ENCODE measurements at regions not wholly inside any gene's neighbourhood (a gene's known extent, or its start where the extent isn't known, plus 50 kb on each side); places are given as distances from the start of the nearest gene placed in this dataset.

DNA sequence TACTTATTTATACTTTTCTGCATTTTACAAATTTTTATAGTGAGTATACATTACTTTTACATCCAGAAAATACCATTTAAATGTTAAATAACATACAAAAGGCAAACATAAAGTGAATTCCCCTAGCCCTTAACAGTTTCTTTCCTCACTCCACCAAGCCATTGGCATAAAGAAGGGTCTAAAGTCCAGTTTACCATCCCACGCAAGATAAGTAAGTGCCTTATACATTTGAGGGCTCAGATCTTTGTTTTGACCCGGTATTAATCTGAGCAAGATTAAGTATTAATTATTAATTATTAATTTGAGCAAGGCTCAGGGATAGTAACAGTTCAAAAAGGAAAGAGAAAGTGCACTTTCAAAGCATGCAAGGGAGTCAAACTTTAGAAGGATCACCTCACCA lies 182.9 kb downstream of the DICER1 start (continued):
- no peak for TF ChIP-seq ATF2 (CRISPR knock-in tag; IDR thresholded peaks at IDR 0.05; ENCODE audit: borderline replicate concordance, low read depth)
- TF ChIP-seq FOXK1 (CRISPR knock-in tag; IDR thresholded peaks at IDR 0.05) = no peak
- TF ChIP-seq SOX15 (CRISPR knock-in tag; IDR thresholded peaks at IDR 0.05) = no peak
- no peak for TF ChIP-seq GTF2I (CRISPR knock-in tag; conservative IDR thresholded peaks at IDR 0.05)
- TF ChIP-seq, protein P1, sequence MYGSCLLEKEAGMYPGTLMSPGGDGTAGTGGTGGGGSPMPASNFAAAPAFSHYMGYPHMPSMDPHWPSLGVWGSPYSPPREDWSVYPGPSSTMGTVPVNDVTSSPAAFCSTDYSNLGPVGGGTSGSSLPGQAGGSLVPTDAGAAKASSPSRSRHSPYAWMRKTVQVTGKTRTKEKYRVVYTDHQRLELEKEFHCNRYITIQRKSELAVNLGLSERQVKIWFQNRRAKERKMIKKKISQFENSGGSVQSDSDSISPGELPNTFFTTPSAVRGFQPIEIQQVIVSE (CRISPR knock-in tag; IDR thresholded peaks at IDR 0.05; ENCODE audit: borderline replicate concordance) = no peak
- TF ChIP-seq, protein P2, sequence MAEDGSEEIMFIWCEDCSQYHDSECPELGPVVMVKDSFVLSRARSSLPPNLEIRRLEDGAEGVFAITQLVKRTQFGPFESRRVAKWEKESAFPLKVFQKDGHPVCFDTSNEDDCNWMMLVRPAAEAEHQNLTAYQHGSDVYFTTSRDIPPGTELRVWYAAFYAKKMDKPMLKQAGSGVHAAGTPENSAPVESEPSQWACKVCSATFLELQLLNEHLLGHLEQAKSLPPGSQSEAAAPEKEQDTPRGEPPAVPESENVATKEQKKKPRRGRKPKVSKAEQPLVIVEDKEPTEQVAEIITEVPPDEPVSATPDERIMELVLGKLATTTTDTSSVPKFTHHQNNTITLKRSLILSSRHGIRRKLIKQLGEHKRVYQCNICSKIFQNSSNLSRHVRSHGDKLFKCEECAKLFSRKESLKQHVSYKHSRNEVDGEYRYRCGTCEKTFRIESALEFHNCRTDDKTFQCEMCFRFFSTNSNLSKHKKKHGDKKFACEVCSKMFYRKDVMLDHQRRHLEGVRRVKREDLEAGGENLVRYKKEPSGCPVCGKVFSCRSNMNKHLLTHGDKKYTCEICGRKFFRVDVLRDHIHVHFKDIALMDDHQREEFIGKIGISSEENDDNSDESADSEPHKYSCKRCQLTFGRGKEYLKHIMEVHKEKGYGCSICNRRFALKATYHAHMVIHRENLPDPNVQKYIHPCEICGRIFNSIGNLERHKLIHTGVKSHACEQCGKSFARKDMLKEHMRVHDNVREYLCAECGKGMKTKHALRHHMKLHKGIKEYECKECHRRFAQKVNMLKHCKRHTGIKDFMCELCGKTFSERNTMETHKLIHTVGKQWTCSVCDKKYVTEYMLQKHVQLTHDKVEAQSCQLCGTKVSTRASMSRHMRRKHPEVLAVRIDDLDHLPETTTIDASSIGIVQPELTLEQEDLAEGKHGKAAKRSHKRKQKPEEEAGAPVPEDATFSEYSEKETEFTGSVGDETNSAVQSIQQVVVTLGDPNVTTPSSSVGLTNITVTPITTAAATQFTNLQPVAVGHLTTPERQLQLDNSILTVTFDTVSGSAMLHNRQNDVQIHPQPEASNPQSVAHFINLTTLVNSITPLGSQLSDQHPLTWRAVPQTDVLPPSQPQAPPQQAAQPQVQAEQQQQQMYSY (CRISPR knock-in tag; IDR thresholded peaks at IDR 0.05) = no peak
- TF ChIP-seq OVOL2 (CRISPR knock-in tag; IDR thresholded peaks at IDR 0.05; ENCODE audit: borderline replicate concordance) = no peak
- no peak for TF ChIP-seq EMX1 (CRISPR knock-in tag; IDR thresholded peaks at IDR 0.05)
- TF ChIP-seq, protein P3, sequence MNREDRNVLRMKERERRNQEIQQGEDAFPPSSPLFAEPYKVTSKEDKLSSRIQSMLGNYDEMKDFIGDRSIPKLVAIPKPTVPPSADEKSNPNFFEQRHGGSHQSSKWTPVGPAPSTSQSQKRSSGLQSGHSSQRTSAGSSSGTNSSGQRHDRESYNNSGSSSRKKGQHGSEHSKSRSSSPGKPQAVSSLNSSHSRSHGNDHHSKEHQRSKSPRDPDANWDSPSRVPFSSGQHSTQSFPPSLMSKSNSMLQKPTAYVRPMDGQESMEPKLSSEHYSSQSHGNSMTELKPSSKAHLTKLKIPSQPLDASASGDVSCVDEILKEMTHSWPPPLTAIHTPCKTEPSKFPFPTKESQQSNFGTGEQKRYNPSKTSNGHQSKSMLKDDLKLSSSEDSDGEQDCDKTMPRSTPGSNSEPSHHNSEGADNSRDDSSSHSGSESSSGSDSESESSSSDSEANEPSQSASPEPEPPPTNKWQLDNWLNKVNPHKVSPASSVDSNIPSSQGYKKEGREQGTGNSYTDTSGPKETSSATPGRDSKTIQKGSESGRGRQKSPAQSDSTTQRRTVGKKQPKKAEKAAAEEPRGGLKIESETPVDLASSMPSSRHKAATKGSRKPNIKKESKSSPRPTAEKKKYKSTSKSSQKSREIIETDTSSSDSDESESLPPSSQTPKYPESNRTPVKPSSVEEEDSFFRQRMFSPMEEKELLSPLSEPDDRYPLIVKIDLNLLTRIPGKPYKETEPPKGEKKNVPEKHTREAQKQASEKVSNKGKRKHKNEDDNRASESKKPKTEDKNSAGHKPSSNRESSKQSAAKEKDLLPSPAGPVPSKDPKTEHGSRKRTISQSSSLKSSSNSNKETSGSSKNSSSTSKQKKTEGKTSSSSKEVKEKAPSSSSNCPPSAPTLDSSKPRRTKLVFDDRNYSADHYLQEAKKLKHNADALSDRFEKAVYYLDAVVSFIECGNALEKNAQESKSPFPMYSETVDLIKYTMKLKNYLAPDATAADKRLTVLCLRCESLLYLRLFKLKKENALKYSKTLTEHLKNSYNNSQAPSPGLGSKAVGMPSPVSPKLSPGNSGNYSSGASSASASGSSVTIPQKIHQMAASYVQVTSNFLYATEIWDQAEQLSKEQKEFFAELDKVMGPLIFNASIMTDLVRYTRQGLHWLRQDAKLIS (CRISPR knock-in tag; IDR thresholded peaks at IDR 0.05; ENCODE audit: borderline replicate concordance) = no peak
- TF ChIP-seq ARID4B (CRISPR knock-in tag; IDR thresholded peaks at IDR 0.05; ENCODE audit: borderline replicate concordance) = no peak

DNA sequence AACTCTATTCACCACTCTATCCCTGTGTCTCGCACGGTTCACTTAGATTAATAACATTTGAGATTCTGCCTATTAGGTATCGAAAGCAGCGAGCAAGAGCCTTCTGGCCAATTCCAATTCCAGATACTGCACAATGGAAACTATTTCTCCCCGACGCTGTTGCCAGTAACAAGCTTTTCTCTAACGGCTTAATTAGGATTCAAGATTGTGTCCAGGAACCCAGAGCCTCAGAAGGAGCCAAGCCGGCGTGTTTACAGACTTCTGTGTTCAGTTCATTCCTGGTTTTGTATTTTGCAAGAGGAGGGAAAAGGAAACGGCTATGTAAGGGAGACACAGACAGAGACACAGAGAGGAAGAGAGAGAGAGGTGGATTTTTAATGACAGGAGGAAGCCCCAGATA lies 185.6 kb downstream of the DICER1 start:
- Mint-ChIP-seq H3K4me1 (no peaks in the 10 kb centered on the region), H3K9me3 (peaks cover 4% of the 10 kb centered on the region), H3K27me3 (ENCODE audit: low read depth) (no peaks in the 10 kb centered on the region), H3K27ac (no peak overlapping the region), H3K4me3 (no peak overlapping the region), H3K36me3 (no peaks in the 10 kb centered on the region)
- ChIA-PET CTCF (no interaction called here), POLR2A (no interaction called here)
- no peak for TF ChIP-seq MXD4 (CRISPR knock-in tag; IDR thresholded peaks at IDR 0.05; ENCODE audit: borderline replicate concordance)
- no peak for TF ChIP-seq GTF2I (CRISPR knock-in tag; conservative IDR thresholded peaks at IDR 0.05)
- no peak for TF ChIP-seq TP53 (CRISPR knock-in tag; IDR thresholded peaks at IDR 0.05)
- TF ChIP-seq, protein P4, sequence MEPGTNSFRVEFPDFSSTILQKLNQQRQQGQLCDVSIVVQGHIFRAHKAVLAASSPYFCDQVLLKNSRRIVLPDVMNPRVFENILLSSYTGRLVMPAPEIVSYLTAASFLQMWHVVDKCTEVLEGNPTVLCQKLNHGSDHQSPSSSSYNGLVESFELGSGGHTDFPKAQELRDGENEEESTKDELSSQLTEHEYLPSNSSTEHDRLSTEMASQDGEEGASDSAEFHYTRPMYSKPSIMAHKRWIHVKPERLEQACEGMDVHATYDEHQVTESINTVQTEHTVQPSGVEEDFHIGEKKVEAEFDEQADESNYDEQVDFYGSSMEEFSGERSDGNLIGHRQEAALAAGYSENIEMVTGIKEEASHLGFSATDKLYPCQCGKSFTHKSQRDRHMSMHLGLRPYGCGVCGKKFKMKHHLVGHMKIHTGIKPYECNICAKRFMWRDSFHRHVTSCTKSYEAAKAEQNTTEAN (CRISPR knock-in tag; IDR thresholded peaks at IDR 0.05) = no peak
- TF ChIP-seq KAT7 (CRISPR knock-in tag; IDR thresholded peaks at IDR 0.05; ENCODE audit: borderline replicate concordance) = no peak
- TF ChIP-seq JUN (CRISPR knock-in tag; IDR thresholded peaks at IDR 0.05) = no peak
- TF ChIP-seq SP1 (CRISPR knock-in tag; conservative IDR thresholded peaks at IDR 0.05) = no peak
- DNase-seq (ENCODE audit: low spot score) (no peak), ATAC-seq (no peak)

Data from WTC11 (cell line).